Type B pancreatic cell (in vitro differentiated cells): ENCODE measurements at regions not wholly inside any gene's neighbourhood (a gene's known extent, or its start where the extent isn't known, plus 50 kb on each side); places are given as distances from the start of the nearest gene placed in this dataset.

Source experiments
- DNase-seq: peaks from one replicate; pipeline ENCODE4 v3.0.0; 2021; ENCODE audit warnings: mixed read lengths; ENCODE audit not compliant: unreplicated experiment; ENCODE audit errors: extremely low spot score
- H3K27ac Mint-ChIP-seq: 2 replicates; pipeline ENCODE4 v1.8.0; 2021; ENCODE audit warnings: mild to moderate bottlenecking, mixed read lengths
- H3K27me3 Mint-ChIP-seq: 2 replicates; pipeline ENCODE4 v1.8.0; 2021; ENCODE audit warnings: mixed read lengths
- H3K36me3 Mint-ChIP-seq: 2 replicates; pipeline ENCODE4 v1.8.0; 2021; ENCODE audit warnings: mixed read lengths
- H3K4me1 Mint-ChIP-seq: one replicate; pipeline ENCODE4 v1.8.0; 2021; ENCODE audit warnings: mixed read lengths; ENCODE audit not compliant: unreplicated experiment
- H3K4me3 Mint-ChIP-seq: 2 replicates; pipeline ENCODE4 v1.8.0; 2021; ENCODE audit warnings: mild to moderate bottlenecking, mixed read lengths
- H3K9me3 Mint-ChIP-seq: 2 replicates; pipeline ENCODE4 v1.8.0; 2021; ENCODE audit warnings: mixed read lengths
- TF ChIP-seq, protein P1 (sequence below): fragments of 200-600 bp; sonication (generic); conservative IDR thresholded peaks from 2 replicates; pipeline ENCODE4 v1.5.0; 2021; ENCODE audit warnings: antibody characterized with exemption, mild to moderate bottlenecking

DNA sequence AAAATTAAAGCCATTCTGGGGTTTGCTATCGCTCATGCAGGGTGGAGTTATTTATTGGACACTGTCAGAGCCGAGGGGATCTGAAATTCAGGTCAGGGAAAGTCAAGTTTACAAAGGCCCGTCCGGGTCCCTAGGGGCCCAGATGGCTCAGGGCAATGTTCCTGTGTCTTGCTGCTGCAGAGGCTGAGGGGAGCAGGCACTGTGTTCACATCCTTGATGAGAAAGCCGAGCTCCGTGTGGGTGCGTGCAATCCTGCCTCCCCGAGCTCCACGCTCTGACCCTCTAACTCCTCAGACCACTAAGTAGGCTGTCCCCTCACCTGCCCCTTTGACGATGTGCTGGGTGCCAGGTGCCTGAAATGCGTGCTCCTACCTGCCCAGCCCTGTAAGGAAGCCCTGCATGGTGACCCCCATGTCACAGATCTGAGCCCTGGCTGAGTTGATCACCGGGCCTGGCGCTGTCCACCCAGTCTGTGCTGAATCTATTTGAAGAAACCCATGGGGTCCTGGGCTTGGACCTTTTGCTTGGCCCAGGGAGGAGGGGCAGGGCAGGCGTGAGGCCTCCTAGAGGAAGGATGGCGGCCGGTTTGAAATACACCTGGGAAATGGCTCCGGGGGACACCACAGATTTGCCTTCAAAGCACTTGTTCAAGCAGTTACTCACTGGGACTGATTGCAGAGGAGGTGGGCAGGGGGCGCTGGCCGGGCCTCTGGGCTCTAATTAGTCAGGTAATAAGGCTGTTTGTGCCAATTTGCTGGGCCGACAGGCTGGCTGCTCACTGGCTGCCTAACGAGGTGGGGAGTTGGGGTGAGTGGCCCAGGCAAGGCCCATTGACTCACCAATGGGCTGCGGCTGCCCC, 204.3 kb downstream of the KIF26A start:
- Mint-ChIP-seq H3K36me3 (no peaks in the 10 kb centered on the region), H3K27ac (no peak overlapping the region), H3K4me1 (peaks cover 11% of the 10 kb centered on the region), H3K9me3 (peaks cover 8% of the 10 kb centered on the region), H3K27me3 (peaks cover 54% of the 10 kb centered on the region), H3K4me3 (no peak overlapping the region)
- no peak for DNase-seq
- TF ChIP-seq, protein P1, sequence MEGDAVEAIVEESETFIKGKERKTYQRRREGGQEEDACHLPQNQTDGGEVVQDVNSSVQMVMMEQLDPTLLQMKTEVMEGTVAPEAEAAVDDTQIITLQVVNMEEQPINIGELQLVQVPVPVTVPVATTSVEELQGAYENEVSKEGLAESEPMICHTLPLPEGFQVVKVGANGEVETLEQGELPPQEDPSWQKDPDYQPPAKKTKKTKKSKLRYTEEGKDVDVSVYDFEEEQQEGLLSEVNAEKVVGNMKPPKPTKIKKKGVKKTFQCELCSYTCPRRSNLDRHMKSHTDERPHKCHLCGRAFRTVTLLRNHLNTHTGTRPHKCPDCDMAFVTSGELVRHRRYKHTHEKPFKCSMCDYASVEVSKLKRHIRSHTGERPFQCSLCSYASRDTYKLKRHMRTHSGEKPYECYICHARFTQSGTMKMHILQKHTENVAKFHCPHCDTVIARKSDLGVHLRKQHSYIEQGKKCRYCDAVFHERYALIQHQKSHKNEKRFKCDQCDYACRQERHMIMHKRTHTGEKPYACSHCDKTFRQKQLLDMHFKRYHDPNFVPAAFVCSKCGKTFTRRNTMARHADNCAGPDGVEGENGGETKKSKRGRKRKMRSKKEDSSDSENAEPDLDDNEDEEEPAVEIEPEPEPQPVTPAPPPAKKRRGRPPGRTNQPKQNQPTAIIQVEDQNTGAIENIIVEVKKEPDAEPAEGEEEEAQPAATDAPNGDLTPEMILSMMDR = no peak

DNA sequence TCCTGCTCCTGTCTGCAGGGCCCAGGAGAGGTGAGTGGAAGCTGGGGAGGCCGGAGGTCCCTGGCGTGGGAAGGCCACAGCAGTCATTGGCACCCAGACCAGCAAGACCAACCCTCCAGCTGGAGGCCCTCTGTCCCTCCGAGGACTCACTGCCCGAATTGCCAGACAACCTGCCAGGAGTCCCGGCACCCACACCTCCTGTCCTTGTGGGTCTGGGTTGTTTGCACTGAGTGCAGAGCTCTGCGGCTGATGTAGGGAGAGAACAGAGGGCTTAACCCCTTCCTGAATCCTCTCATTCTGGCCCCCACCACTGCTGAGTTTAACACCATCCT, 204.9 kb downstream of the KIF26A start:
- H3K27me3 Mint-ChIP-seq = peaks cover 51% of the 10 kb centered on the region
- no peak overlapping the region for H3K27ac Mint-ChIP-seq
- H3K4me1 Mint-ChIP-seq = peaks cover 11% of the 10 kb centered on the region
- H3K9me3 Mint-ChIP-seq = peaks cover 5% of the 10 kb centered on the region
- no peak for DNase-seq
- no peaks in the 10 kb centered on the region for H3K36me3 Mint-ChIP-seq
- TF ChIP-seq, protein P1 = no peak
- H3K4me3 Mint-ChIP-seq = no peak overlapping the region

DNA sequence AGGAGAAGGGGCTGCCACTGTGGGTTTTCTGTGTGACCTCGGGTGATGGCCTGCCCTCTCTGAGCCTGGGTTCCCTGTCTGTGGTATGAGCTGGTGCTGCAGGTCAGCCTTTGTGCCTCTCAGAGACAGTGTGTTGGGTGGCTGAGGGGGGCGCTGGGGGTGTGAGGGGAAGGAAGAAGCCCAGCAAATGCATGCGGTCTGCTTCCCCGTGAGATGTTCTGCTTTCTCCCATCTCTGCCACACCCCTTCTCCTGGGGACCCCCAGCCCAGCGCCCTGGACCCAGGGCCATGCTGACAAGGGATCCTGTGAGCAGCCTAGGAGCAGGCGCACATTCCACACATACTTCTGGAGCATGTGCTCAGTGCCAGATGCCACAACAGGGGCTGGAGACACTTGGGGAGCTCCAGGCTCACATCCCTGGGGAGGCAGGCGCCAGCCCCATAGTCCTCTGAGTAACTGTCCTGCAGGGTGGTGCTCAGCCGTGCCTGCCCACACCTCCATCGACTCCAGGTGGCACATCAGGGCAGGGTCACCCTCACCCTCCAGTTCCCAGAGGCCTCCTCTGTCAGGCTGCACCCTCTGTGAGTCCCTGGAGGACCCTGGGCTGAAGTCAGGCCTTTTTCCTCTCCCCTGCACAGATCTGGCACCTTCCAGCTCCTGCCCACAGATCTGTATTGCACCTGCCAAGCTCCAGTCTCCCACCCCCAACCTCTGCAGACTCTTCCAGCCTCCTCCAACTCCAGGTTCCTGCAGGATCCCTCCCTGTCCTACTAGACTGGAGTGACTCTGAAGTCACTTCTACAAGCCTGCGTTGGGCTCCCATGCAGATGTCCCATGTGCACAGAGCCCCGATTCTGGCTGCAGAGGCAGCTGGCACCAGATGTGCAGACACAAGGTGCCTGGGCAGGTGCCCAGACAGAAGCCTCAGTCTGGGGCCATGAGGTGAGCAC, 205.6 kb downstream of the KIF26A start:
- Mint-ChIP-seq H3K4me3 (no peak overlapping the region), H3K9me3 (no peaks in the 10 kb centered on the region), H3K27me3 (peaks cover 46% of the 10 kb centered on the region), H3K4me1 (peaks cover 11% of the 10 kb centered on the region), H3K36me3 (no peaks in the 10 kb centered on the region), H3K27ac (no peak overlapping the region)
- no peak for DNase-seq
- TF ChIP-seq, protein P1 = no peak

DNA sequence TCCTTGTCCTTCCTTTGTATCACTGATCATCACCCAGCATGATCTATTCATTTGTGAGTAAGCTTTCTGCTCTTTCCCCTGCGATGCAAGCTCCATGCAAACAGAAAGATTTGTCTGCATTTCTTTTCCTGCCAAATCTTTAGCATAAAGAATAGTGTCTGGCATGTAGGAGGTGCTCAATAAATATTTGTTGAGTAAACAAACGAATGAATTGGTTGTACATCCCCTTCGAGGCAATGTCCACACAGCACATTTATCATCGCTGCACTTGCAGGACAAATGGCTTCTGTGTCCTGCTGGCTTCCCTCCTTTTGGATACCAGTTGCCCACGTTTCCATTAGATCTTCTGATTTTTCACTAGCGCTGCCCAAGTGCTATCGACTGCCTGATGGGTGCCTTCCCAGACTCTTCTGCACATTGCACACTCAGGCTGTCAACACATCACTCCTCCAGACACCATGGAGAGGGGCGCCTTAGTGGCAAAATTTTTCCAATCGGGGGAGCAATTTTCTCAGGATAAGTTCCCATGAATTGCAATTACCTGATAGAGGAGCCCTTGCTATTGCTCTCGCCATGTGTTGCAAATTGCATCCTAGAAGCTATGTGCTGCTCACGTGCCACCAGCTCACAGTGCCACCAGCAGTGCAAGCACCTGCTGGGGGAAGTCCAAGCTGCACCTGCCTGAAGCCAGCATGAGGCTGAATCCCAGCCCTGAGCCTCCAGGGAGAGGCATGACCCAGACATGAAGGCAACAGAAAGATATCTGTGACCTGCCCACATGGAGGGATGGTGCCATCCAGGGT, 206.6 kb downstream of the KIF26A start:
- TF ChIP-seq, protein P1 = no peak
- no peaks in the 10 kb centered on the region for H3K36me3 Mint-ChIP-seq
- no peak overlapping the region for H3K4me3 Mint-ChIP-seq
- peaks cover 11% of the 10 kb centered on the region for H3K4me1 Mint-ChIP-seq
- DNase-seq = no peak
- no peaks in the 10 kb centered on the region for H3K9me3 Mint-ChIP-seq
- peaks cover 40% of the 10 kb centered on the region for H3K27me3 Mint-ChIP-seq
- H3K27ac Mint-ChIP-seq = no peak overlapping the region
